Psoas muscle (tissue), 7 donors: ENCODE measurements at regions not wholly inside any gene's neighbourhood (a gene's known extent, or its start where the extent isn't known, plus 50 kb on each side); places are given as distances from the start of the nearest gene placed in this dataset.

ENCODE experiments used
- ATAC-seq, 4 donors: fragments of 200-7000 bp; cut with Tn5 transposase; one replicate each; pipeline ENCODE4 v1.9.1; 2020; ENCODE audit warnings: moderate library complexity in 3 of 4, mild to moderate bottlenecking in 2 of 4
- DNase-seq, 2 donors: peaks; one replicate each; pipeline ENCODE4 v3.0.0-alpha.2; 2020
- H3K27ac ChIP-seq: fragments of 200-600 bp; one replicate; pipeline ENCODE4 v1.8.0; 2022
- H3K27me3 ChIP-seq, 3 donors: fragments of 200-600 bp in 1 of 3; one replicate each; pipeline versions ENCODE4 v1.6.1 to v1.8.0; 2013 to 2022; ENCODE audit warnings: low read length in 2 of 3, mild to moderate bottlenecking in 2 of 3, moderate library complexity in 1 of 3; ENCODE audit not compliant: insufficient read depth in 3 of 3
- H3K36me3 ChIP-seq, 2 donors: fragments of 200-600 bp in 1 of 2; one replicate each; pipeline versions ENCODE4 v1.6.1 to v1.8.0; 2013 to 2022; ENCODE audit warnings: low read depth in 1 of 2, mild to moderate bottlenecking in 1 of 2, moderate library complexity in 1 of 2; ENCODE audit not compliant: insufficient read depth in 1 of 2
- H3K4me1 ChIP-seq: fragments of 200-600 bp; one replicate; pipeline ENCODE4 v1.8.0; 2022
- H3K4me3 ChIP-seq: fragments of 200-600 bp; one replicate; pipeline ENCODE4 v1.8.0; 2022; ENCODE audit warnings: mild to moderate bottlenecking
- H3K9me3 ChIP-seq: fragments of 200-600 bp; one replicate; pipeline ENCODE4 v1.8.0; 2022
- CTCF ChIP-seq: fragments of 200-600 bp; IDR thresholded peaks from one replicate; pipeline ENCODE4 v1.8.0; 2022; ENCODE audit warnings: antibody characterized with exemption
- WGBS, 3 donors: extraction: QIAGEN DNeasy Blood & Tissue Kit; methylation state at CpG; one replicate each; pipeline versions ENCODE4 v1.1.6 to v1.1.7; 2013; 5-methylcytosine and 5-hydroxymethylcytosine counted together
- intact Hi-C, 2 donors: fragments of 100-400 bp; cut with DNase I; formaldehyde crosslinking; loops; one replicate each; pipeline versions ENCODE4 v1.11.0 to v1.14.2; 2022
- donor health status: healthy with polysubstance abuse.
- donor health status: DM: no; HTN: no; CAD: no; lungs with moderate emphysema.
- donor health status: Bipolar disorder and iron deficiency.
- donor health status: healthy.
- donor health status: DM: yes; HTN: yes; CAD: no.
- donor health status: DM: no; HTN: no; CAD: no.
- donor health status: DM: yes; HTN: yes; CAD: no.

GRCh38 chr13:48761256-48761655, 107.5 kb downstream of the CYSLTR2 start:
- ATAC-seq = no peak
- 65 to 68% (median 67%) methylated on average over 2 of the region's 2 CpGs for WGBS, 3 donors
- Histone ChIP-seq H3K27me3 (no peaks in the 10 kb centered on the region), H3K36me3 (no peaks in the 10 kb centered on the region), H3K4me1 (no peaks in the 10 kb centered on the region), H3K9me3 (peaks cover 5% of the 10 kb centered on the region), H3K27ac (no peak overlapping the region), H3K4me3 (no peak overlapping the region)
- no peak for TF ChIP-seq CTCF
- intact Hi-C loops = no loop called here
- no peak for DNase-seq

- H3K4me1 ChIP-seq = no peaks in the 10 kb centered on the region
- peak in 1 of 2 donors; percentile 31 for DNase-seq
Observed at GRCh38 chr13:48769107-48769704, 115.5 kb downstream of the CYSLTR2 start.

GRCh38 chr13:48770372-48770771, 116.6 kb downstream of the CYSLTR2 start:
- H3K4me1 ChIP-seq = no peaks in the 10 kb centered on the region
- no peak for TF ChIP-seq CTCF
- no peaks in the 10 kb centered on the region for H3K36me3 ChIP-seq
- H3K27ac ChIP-seq = no peak overlapping the region
- peaks cover 0 to 9% (median 0%) of the 10 kb centered on the region in 3 donors for H3K27me3 ChIP-seq
- DNase-seq = no peak
- intact Hi-C loops = loop anchor here (5.0 to 10.0 kb wide), 3 partner anchors 186 to 438 kb away; no protein-coding TSS in a partner anchor
- ATAC-seq = no peak
- H3K9me3 ChIP-seq = peaks cover under 1% of the 10 kb centered on the region
- H3K4me3 ChIP-seq = no peak overlapping the region
- 88 to 100% (median 91%) methylated on average over 1 of the region's 1 CpG for WGBS, 3 donors

More at GRCh38 chr13:48769107-48769704, 115.5 kb downstream of the CYSLTR2 start:
- intact Hi-C loops = loop anchor here in 1 of 2 donors (2.0 to 5.0 kb wide), 2 partner anchors 172 to 638 kb away; no protein-coding TSS in a partner anchor
- WGBS, 3 donors = 35 to 41% (median 37%) methylated on average over 4 of the region's 4 CpGs
- Histone ChIP-seq H3K36me3 (no peaks in the 10 kb centered on the region), H3K27me3 (peaks cover 0 to under 1% (median 0%) of the 10 kb centered on the region in 3 donors), H3K9me3 (peaks cover 5% of the 10 kb centered on the region), H3K4me3 (no peak overlapping the region), H3K27ac (no peak overlapping the region)
- peak; percentile 96 for TF ChIP-seq CTCF
- ATAC-seq = peak; percentile 93 to 100 (median 98)

- 58 to 75% (median 61%) methylated on average over 1 of the region's 1 CpG for WGBS, 3 donors
- intact Hi-C loops = loop anchor here (5.0 to 10.0 kb wide), 3 partner anchors 188 to 441 kb away; no protein-coding TSS in a partner anchor
Observed at GRCh38 chr13:48772908-48773307, 119.2 kb downstream of the CYSLTR2 start.

More at GRCh38 chr13:48772908-48773307, 119.2 kb downstream of the CYSLTR2 start:
- no peaks in the 10 kb centered on the region for H3K36me3 ChIP-seq
- ATAC-seq (no peak), DNase-seq (no peak)
- no peak for TF ChIP-seq CTCF
- H3K4me3 ChIP-seq = no peak overlapping the region
- H3K9me3 ChIP-seq = no peaks in the 10 kb centered on the region
- H3K27ac ChIP-seq = no peak overlapping the region
- no peaks in the 10 kb centered on the region for H3K4me1 ChIP-seq
- H3K27me3 ChIP-seq = peaks cover 0 to 9% (median 0%) of the 10 kb centered on the region in 3 donors
